Kidney epithelial cell (primary cell): ENCODE measurements at regions not wholly inside any gene's neighbourhood (a gene's known extent, or its start where the extent isn't known, plus 50 kb on each side); places are given as distances from the start of the nearest gene placed in this dataset.

Experiments
- DNase-seq: peaks from one replicate; pipeline ENCODE4 v3.0.0-alpha.2; 2010; ENCODE audit warnings: low read depth
- H3K27me3 ChIP-seq: 2 replicates; pipeline ENCODE4 v1.6.0; 2011; ENCODE audit warnings: low read length; ENCODE audit not compliant: control insufficient read depth, insufficient read depth
- H3K36me3 ChIP-seq: 2 replicates; pipeline ENCODE4 v1.5.1; 2011; ENCODE audit warnings: low read length; ENCODE audit not compliant: control insufficient read depth, insufficient read depth
- H3K4me3 ChIP-seq: 2 replicates; pipeline ENCODE4 v1.5.1; 2011; ENCODE audit warnings: low read depth, mild to moderate bottlenecking, control low read depth, low read length
- TF ChIP-seq, protein P1 (sequence below): IDR thresholded peaks from 2 replicates; pipeline ENCODE4 v1.5.1; 2011; ENCODE audit warnings: mild to moderate bottlenecking, moderate library complexity, low read length, control low read depth, inconsistent platforms; ENCODE audit not compliant: insufficient read depth, poor library complexity, severe bottlenecking

DNA sequence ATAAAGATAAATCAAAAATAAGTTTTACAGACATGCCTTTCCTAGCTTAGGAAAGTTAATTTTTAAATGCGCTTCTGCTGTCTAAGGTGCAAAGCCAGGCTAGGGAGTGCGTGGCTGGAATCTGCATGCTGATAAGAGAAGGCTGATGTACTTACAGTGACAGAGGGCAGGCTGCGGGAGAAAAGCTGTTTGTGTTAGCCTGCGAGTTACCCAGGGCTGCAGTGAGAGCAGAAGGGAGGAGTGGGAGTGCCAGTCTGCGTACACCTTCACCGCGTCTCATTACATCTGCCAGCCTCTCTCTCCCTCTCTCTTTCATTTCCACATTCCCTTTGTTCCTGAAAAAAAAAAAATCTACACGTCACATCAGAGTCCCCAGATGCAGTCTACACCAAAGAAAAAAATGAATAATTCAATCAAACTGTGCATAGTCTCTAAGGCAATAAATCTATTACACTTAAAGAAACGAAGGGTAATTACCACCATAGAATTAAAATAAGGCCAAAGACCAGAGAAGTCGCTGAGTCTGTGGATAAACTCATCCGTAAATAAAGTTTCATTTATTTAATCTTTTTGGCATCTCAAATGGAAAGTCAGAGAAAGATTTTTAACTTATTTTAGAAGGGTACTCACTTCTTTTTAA, 126.4 kb upstream of the C11orf58 start:
- H3K36me3 ChIP-seq, result no peaks in the 10 kb centered on the region
- no peak overlapping the region for H3K4me3 ChIP-seq
- TF ChIP-seq, protein P1, sequence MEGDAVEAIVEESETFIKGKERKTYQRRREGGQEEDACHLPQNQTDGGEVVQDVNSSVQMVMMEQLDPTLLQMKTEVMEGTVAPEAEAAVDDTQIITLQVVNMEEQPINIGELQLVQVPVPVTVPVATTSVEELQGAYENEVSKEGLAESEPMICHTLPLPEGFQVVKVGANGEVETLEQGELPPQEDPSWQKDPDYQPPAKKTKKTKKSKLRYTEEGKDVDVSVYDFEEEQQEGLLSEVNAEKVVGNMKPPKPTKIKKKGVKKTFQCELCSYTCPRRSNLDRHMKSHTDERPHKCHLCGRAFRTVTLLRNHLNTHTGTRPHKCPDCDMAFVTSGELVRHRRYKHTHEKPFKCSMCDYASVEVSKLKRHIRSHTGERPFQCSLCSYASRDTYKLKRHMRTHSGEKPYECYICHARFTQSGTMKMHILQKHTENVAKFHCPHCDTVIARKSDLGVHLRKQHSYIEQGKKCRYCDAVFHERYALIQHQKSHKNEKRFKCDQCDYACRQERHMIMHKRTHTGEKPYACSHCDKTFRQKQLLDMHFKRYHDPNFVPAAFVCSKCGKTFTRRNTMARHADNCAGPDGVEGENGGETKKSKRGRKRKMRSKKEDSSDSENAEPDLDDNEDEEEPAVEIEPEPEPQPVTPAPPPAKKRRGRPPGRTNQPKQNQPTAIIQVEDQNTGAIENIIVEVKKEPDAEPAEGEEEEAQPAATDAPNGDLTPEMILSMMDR, result no peak
- DNase-seq, result no peak
- peaks cover 42% of the 10 kb centered on the region for H3K27me3 ChIP-seq

DNA sequence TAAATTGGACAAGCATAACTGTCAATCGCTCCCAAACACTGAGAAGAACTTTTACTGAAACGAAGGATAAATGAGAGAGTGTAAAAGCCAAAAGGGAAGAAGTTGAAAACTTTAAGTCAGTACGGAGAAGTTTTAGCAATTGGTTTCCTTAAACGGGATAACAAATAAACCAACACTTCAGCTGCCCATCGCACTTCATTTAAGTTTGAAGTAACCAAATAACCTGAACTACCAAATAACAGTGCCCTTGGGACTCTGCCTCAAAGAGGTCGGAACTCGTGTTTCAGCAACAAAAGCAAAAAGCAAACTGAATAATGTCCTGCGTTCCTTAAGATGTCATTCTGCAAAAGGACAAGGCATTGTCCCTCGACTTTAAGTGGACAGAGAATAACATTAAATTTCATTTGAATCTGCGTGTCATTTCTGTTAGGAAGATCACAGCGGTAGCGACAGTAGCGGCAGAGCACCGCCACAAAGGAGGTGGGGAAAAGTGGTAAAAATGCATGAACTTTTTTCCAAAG, 127.0 kb upstream of the C11orf58 start:
- DNase-seq, result no peak
- Histone ChIP-seq H3K4me3 (no peak overlapping the region), H3K27me3 (peaks cover 42% of the 10 kb centered on the region), H3K36me3 (no peaks in the 10 kb centered on the region)
- TF ChIP-seq, protein P1, result no peak

DNA sequence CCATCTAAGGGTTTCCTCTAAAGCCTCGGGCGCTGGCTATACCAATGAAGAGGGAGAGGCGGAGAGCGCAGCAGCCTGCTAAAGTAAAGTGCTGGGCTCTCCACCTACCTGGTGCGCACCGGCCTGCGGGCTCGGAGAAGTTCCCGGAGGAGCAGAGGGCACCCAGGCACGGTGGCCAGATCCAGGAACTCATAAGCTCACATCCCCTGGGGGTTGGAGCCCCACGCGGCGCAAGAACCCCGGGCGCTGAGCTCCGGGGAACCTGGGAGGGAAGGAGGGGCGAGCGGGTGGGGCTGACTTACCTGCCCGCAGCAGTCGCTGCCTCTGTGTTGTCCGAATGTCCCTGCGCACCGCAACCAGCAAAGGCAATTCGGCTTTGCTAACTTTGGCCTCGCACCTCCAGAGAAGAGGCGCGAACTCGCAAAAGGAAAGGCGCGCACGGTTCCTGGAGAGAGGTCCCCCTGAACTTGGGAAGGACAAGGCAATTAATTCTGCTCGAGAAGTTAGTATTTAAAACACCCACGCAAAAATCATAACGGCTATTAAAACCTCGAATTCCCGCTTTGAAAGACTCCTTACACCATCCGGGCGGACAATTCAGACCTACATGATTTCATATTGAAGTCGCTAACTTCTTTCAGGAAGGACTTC, 127.6 kb upstream of the C11orf58 start:
- Histone ChIP-seq H3K4me3 (no peak overlapping the region), H3K36me3 (no peaks in the 10 kb centered on the region), H3K27me3 (peaks cover 42% of the 10 kb centered on the region)
- DNase-seq, result no peak
- TF ChIP-seq, protein P1, result no peak

DNA sequence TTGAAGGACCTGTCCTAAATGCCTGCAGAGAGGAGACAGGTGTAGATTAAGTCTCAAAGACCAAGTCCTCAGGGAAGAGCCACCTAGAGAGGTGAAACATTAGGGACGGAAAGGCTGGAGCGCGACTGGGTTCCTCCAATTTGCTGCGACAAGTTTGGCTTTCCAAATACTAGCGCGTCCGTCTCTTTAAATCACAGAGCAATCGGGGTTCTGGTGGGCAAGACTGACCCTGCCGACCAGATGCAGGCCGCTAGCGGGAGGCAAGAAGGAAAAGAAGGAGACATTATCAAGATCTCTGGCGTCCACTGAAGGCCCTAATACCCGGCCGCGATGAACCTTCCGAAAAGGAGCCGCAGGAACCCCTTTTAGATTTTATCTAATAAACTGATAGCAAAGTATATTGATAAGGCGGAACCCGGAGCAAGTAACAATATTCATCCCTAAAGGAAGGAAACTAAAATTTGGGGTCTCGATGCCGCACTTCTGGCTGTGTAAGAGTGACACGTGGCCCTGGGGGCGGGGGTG, 128.2 kb upstream of the C11orf58 start:
- Histone ChIP-seq H3K36me3 (no peaks in the 10 kb centered on the region), H3K27me3 (peaks cover 42% of the 10 kb centered on the region), H3K4me3 (no peak overlapping the region)
- TF ChIP-seq, protein P1, result no peak
- no peak for DNase-seq

DNA sequence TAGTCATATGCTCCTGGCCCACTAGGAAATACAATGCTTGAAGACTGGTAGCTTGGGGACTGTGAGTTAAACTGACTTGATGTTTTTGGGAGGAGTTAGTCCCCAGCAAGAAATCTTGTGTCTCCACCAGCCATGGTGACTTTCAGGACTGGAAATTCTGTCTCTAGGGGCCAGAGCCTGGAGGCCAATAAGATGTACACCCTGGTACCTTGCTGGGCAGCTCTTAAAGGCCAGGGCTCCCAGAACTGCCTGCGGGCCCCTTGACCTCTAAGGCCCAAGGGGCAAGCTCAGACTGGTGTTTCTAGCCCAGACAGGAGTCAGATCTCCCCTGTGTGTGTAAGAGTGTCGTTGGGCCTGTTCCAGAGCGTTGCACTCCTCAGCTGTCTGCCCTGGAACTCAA, 128.7 kb upstream of the C11orf58 start:
- Histone ChIP-seq H3K36me3 (no peaks in the 10 kb centered on the region), H3K4me3 (no peak overlapping the region), H3K27me3 (peaks cover 42% of the 10 kb centered on the region)
- TF ChIP-seq, protein P1, result no peak
- no peak for DNase-seq
